ENCODE measurements at regions not wholly inside any gene's neighbourhood (a gene's known extent, or its start where the extent isn't known, plus 50 kb on each side); places are given as distances from the start of the nearest gene placed in this dataset.
"Not testable (repeated sequence)": the region's sequence is repeated elsewhere in the genome, so short reads cannot be mapped to it uniquely, and the experiment has no call there.

- not testable (repeated sequence) for DNase-seq (ENCODE audit: low read depth in 2 of 2)
Measured at GRCh38 chr2:242108797-242109500, 239.4 kb downstream of the RTP5 start.

- not testable (repeated sequence) for DNase-seq (ENCODE audit: low read depth in 2 of 2)
Measured at GRCh38 chr2:242109819-242110218, 240.3 kb downstream of the RTP5 start.

- not testable (repeated sequence) for DNase-seq (ENCODE audit: low read depth in 2 of 2)
Measured at GRCh38 chr2:242111954-242112353, 242.4 kb downstream of the RTP5 start.

- DNase-seq (ENCODE audit: low read depth in 2 of 2), result not testable (repeated sequence)
Measured at GRCh38 chr2:242113492-242113891, 244.0 kb downstream of the RTP5 start.

- DNase-seq (ENCODE audit: low read depth in 2 of 2), result not testable (repeated sequence)
Measured at GRCh38 chr2:242116676-242117075, 247.1 kb downstream of the RTP5 start.

GRCh38 chr2:242117305-242117704 is 247.8 kb downstream of the RTP5 start:
- DNase-seq (ENCODE audit: low read depth in 2 of 2), result not testable (repeated sequence)

GRCh38 chr2:242119682-242120081 is 250.2 kb downstream of the RTP5 start:
- DNase-seq (ENCODE audit: low read depth in 2 of 2), result not testable (repeated sequence)

- not testable (repeated sequence) for DNase-seq (ENCODE audit: low read depth in 2 of 2)
Measured at GRCh38 chr2:242130682-242131081, 261.2 kb downstream of the RTP5 start.

- not testable (repeated sequence) for DNase-seq (ENCODE audit: low read depth in 2 of 2)
Measured at GRCh38 chr2:242159921-242160320, 290.4 kb downstream of the RTP5 start.

GRCh38 chr2:242165115-242165514 is 295.6 kb downstream of the RTP5 start:
- not testable (repeated sequence) for DNase-seq (ENCODE audit: low read depth in 2 of 2)

GRCh38 chr2:242171290-242171689 is 301.8 kb downstream of the RTP5 start:
- not testable (repeated sequence) for DNase-seq (ENCODE audit: low read depth in 2 of 2)

Measured in fibroblast of skin of left quadriceps (primary cell).